ENCODE measurements at regions not wholly inside any gene's neighbourhood (a gene's known extent, or its start where the extent isn't known, plus 50 kb on each side); places are given as distances from the start of the nearest gene placed in this dataset.
"Not testable (repeated sequence)": the region's sequence is repeated elsewhere in the genome, so short reads cannot be mapped to it uniquely, and the experiment has no call there.

- no peak for TF ChIP-seq POLR2AphosphoS5 (IDR thresholded peaks at IDR 0.05)
- TF ChIP-seq EP300 (IDR thresholded peaks at IDR 0.05): no peak
- no peak for TF ChIP-seq POLR2A (IDR thresholded peaks at IDR 0.05; ENCODE audit: low read depth)
- no peak for TF ChIP-seq CTCF (IDR thresholded peaks at IDR 0.05)
- intact Hi-C loops (cut with DNase I): no loop called here
- no peaks in the 10 kb centered on the region for H3K4me1 ChIP-seq
- H3K27me3 ChIP-seq: no peaks in the 10 kb centered on the region
- WGBS: no CpG with 5 or more reads among the region's 2 CpGs
- no peak overlapping the region for H3K4me3 ChIP-seq
- no peak for DNase-seq (ENCODE audit: extremely low spot score)
- no peak overlapping the region for H3K27ac ChIP-seq (replicated peaks in 1 of 4)
- peaks cover 0 to 16% (median 11%) of the 10 kb centered on the region in 4 donors for H3K9me3 ChIP-seq
- no peaks in the 10 kb centered on the region for H3K36me3 ChIP-seq
These were observed 810.4 kb downstream of the TRAM1L1 start for GRCh38 chr4:116275006-116275405.

- Histone ChIP-seq H3K36me3 (no peaks in the 10 kb centered on the region), H3K9me3 (peaks cover 0 to 23% (median 11%) of the 10 kb centered on the region in 4 donors), H3K4me3 (no peak overlapping the region), H3K27me3 (no peaks in the 10 kb centered on the region), H3K4me1 (no peaks in the 10 kb centered on the region), H3K27ac (replicated peaks in 1 of 4) (no peak overlapping the region)
- intact Hi-C loops (cut with DNase I): no loop called here
- WGBS: 76% methylated on average over 1 of the region's 1 CpG
- no peak for DNase-seq (ENCODE audit: extremely low spot score)
- TF ChIP-seq EP300 (IDR thresholded peaks at IDR 0.05): no peak
- no peak for TF ChIP-seq POLR2AphosphoS5 (IDR thresholded peaks at IDR 0.05)
- no peak for TF ChIP-seq POLR2A (IDR thresholded peaks at IDR 0.05; ENCODE audit: low read depth)
- TF ChIP-seq CTCF (IDR thresholded peaks at IDR 0.05): no peak
These were observed 813.0 kb downstream of the TRAM1L1 start for GRCh38 chr4:116272336-116272735.

- H3K4me1 ChIP-seq, H3K27me3 ChIP-seq: not testable (repeated sequence)
- 64% methylated on average over 3 of the region's 3 CpGs for WGBS
These were observed 824.4 kb downstream of the TRAM1L1 start for GRCh38 chr4:116260931-116261330.

GRCh38 chr4:116244771-116245170 is 840.6 kb downstream of the TRAM1L1 start:
- no peak for TF ChIP-seq EP300 (IDR thresholded peaks at IDR 0.05)
- no peak for TF ChIP-seq POLR2A (IDR thresholded peaks at IDR 0.05; ENCODE audit: low read depth)
- TF ChIP-seq POLR2AphosphoS5 (IDR thresholded peaks at IDR 0.05): no peak
- TF ChIP-seq CTCF (IDR thresholded peaks at IDR 0.05): no peak
- H3K27me3 ChIP-seq: no peaks in the 10 kb centered on the region
- no peaks in the 10 kb centered on the region for H3K36me3 ChIP-seq
- H3K9me3 ChIP-seq: no peaks in the 10 kb centered on the region
- no peak overlapping the region for H3K4me3 ChIP-seq
- intact Hi-C loops (cut with DNase I): no loop called here
- WGBS: 76% methylated on average over 1 of the region's 1 CpG
- no peak for DNase-seq (ENCODE audit: extremely low spot score)
- H3K4me1 ChIP-seq: no peaks in the 10 kb centered on the region
- H3K27ac ChIP-seq (replicated peaks in 1 of 4): no peak overlapping the region

More at GRCh38 chr4:116260931-116261330, 824.4 kb downstream of the TRAM1L1 start:
- H3K27ac ChIP-seq (replicated peaks in 1 of 4); H3K4me3 ChIP-seq; DNase-seq (ENCODE audit: extremely low spot score); H3K36me3 ChIP-seq; intact Hi-C loops (cut with DNase I): not testable (repeated sequence)
- peaks cover 0 to 21% (median 2%) of the 10 kb centered on the region in 4 donors for H3K9me3 ChIP-seq

- no peaks in the 10 kb centered on the region for H3K9me3 ChIP-seq
These were observed 841.9 kb downstream of the TRAM1L1 start for GRCh38 chr4:116243431-116243830.

More at GRCh38 chr4:116243431-116243830, 841.9 kb downstream of the TRAM1L1 start:
- Histone ChIP-seq H3K4me3 (no peak overlapping the region), H3K27me3 (no peaks in the 10 kb centered on the region), H3K27ac (replicated peaks in 1 of 4) (no peak overlapping the region), H3K36me3 (no peaks in the 10 kb centered on the region), H3K4me1 (no peaks in the 10 kb centered on the region)
- DNase-seq (ENCODE audit: extremely low spot score): no peak
- TF ChIP-seq EP300 (IDR thresholded peaks at IDR 0.05) (no peak), POLR2A (IDR thresholded peaks at IDR 0.05; ENCODE audit: low read depth) (no peak), POLR2AphosphoS5 (IDR thresholded peaks at IDR 0.05) (no peak), CTCF (IDR thresholded peaks at IDR 0.05) (no peak)
- WGBS: 56% methylated on average over 2 of the region's 2 CpGs
- intact Hi-C loops (cut with DNase I): no loop called here

Measured in esophagus muscularis mucosa (tissue), 4 donors.